Left ventricle myocardium inferior (tissue), 1 donor: ENCODE measurements at regions not wholly inside any gene's neighbourhood (a gene's known extent, or its start where the extent isn't known, plus 50 kb on each side); places are given as distances from the start of the nearest gene placed in this dataset.
A peak's percentile ranks its signal among the peaks of the same experiment; 100 is the strongest.

Experiments used
- DNase-seq: peaks from one replicate; pipeline ENCODE4 v3.0.0-alpha.2; 2020
- H3K27ac ChIP-seq: fragments of 200-600 bp; replicated peaks from 2 replicates; pipeline ENCODE4 v1.8.0; 2021
- H3K27me3 ChIP-seq: fragments of 200-600 bp; 2 replicates; pipeline ENCODE4 v1.8.0; 2021; ENCODE audit warnings: low read depth
- H3K36me3 ChIP-seq: fragments of 200-600 bp; 2 replicates; pipeline ENCODE4 v1.8.0; 2021
- H3K4me1 ChIP-seq: fragments of 200-600 bp; 2 replicates; pipeline ENCODE4 v1.8.0; 2021
- H3K4me3 ChIP-seq: fragments of 200-600 bp; 2 replicates; pipeline ENCODE4 v1.8.0; 2021; ENCODE audit warnings: mild to moderate bottlenecking, moderate library complexity
- H3K9me3 ChIP-seq: fragments of 200-600 bp; replicated peaks from 2 replicates; pipeline ENCODE4 v1.8.0; 2021
- CTCF ChIP-seq: fragments of 200-600 bp; IDR thresholded peaks from 2 replicates; pipeline ENCODE4 v1.8.0; 2021; ENCODE audit warnings: antibody characterized with exemption, mild to moderate bottlenecking, borderline replicate concordance
- intact Hi-C: fragments of 100-400 bp; cut with micrococcal nuclease; formaldehyde crosslinking; loops from one replicate; pipeline ENCODE4 v1.11.0; 2022
- donor health status: DM: no; HTN: yes; CAD: no; lungs with severe emphysema.

- Histone ChIP-seq H3K4me3 (no peak overlapping the region), H3K9me3 (no peaks in the 10 kb centered on the region), H3K4me1 (no peaks in the 10 kb centered on the region), H3K36me3 (no peaks in the 10 kb centered on the region), H3K27me3 (no peaks in the 10 kb centered on the region), H3K27ac (no peak overlapping the region)
- intact Hi-C loops, result no loop called here
- no peak for DNase-seq
- no peak for TF ChIP-seq CTCF
Observed at GRCh38 chr2:18487106-18487913, 73.1 kb downstream of the RDH14 start.

DNA sequence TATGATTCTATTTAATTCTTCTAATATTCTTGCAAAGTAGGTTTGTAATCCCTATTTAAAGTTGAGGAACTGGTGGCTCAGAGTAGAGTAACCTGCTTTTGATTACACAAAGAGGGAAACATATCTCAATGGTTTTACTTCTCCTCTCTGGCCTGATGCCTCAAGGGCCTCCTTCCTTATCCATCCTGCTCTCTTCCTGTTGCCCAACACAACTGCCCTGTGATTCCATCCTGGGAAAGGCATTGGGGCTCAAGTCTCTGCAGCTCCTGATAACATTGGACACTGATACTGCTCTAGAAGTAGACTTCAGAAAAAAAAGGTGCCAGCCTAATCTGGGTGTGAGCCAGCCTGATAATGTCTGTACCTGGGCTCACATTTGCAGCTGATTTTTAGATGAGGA, 75.8 kb downstream of the RDH14 start:
- TF ChIP-seq CTCF, result no peak
- Histone ChIP-seq H3K4me1 (peaks cover 3% of the 10 kb centered on the region), H3K27me3 (no peaks in the 10 kb centered on the region), H3K36me3 (no peaks in the 10 kb centered on the region), H3K9me3 (no peaks in the 10 kb centered on the region), H3K4me3 (no peak overlapping the region), H3K27ac (peak overlapping the region; percentile 37)
- intact Hi-C loops, result no loop called here
- no peak for DNase-seq

DNA sequence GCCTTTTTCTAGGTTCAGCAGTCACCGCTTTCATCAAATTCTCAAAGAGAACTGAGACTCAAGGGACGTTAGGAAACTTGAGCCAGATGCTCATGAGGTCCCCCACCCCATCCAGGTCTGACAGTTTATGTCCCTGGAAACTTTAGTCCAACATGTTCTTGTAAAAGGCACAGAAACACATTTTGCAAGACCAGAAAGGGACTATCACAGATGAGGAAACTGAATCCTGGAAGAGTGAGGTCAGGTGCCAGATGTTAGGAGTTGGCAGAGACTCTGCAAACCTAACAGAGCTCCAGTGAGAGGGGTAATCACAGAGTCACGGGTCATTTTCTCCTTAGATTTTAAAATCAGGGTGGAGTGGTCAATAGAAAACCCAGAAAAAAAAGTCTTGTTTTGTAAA, 76.6 kb downstream of the RDH14 start:
- DNase-seq, result no peak
- Histone ChIP-seq H3K9me3 (no peaks in the 10 kb centered on the region), H3K27me3 (no peaks in the 10 kb centered on the region), H3K27ac (peak overlapping the region; percentile 53), H3K4me3 (no peak overlapping the region), H3K4me1 (peaks cover 7% of the 10 kb centered on the region), H3K36me3 (no peaks in the 10 kb centered on the region)
- no peak for TF ChIP-seq CTCF
- intact Hi-C loops, result no loop called here

DNA sequence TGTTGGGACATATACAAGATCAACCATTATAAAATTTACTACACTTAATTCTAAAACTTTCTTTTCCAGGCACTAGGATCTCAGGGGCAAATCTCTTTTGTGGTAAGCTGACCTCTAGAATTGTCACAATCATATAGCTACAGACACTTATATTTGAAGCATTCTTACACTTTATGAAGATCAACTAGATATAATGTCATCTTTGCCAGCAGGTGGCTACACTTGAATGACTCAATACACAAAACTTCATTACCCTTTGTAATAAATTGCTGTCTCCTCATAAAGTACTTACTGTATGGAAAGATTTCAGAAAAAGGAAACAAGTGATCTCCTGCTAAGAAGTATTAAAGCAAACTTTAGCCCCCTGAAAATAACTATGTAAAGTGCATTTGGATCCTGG, 77.8 kb downstream of the RDH14 start:
- intact Hi-C loops, result no loop called here
- H3K9me3 ChIP-seq, result no peaks in the 10 kb centered on the region
- no peaks in the 10 kb centered on the region for H3K36me3 ChIP-seq
- H3K27me3 ChIP-seq, result no peaks in the 10 kb centered on the region
- no peak overlapping the region for H3K4me3 ChIP-seq
- no peak overlapping the region for H3K27ac ChIP-seq
- no peak for TF ChIP-seq CTCF
- peaks cover 7% of the 10 kb centered on the region for H3K4me1 ChIP-seq
- DNase-seq, result no peak

DNA sequence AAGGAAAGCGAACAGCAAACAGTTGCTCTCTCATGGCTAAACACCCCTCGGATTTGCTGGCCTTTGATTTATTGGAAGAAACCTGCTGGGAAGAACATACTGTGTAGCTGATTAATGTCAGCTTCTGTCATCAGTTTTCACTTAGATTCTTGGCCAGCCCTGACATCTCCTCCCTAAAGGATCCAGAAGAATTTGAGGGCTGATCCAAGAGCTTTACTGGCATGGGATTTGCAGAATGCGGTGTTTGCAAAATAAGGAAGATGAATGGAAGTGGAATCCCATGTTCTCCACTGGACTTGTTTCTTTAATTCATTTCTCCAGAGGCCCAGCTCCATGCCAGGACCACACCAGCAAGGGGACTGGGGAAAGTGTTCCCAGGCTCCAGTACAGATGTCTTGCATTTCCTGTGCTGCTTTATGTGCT, 80.5 kb downstream of the RDH14 start:
- Histone ChIP-seq H3K9me3 (no peaks in the 10 kb centered on the region), H3K27ac (peak overlapping the region; percentile 64), H3K36me3 (no peaks in the 10 kb centered on the region), H3K4me3 (no peak overlapping the region), H3K4me1 (peaks cover 7% of the 10 kb centered on the region), H3K27me3 (no peaks in the 10 kb centered on the region)
- TF ChIP-seq CTCF, result no peak
- intact Hi-C loops, result no loop called here
- DNase-seq, result peak; percentile 38
